Liver (tissue), 8 donors: ENCODE measurements at regions not wholly inside any gene's neighbourhood (a gene's known extent, or its start where the extent isn't known, plus 50 kb on each side); places are given as distances from the start of the nearest gene placed in this dataset.

ENCODE experiments used
- DNase-seq: peaks from one replicate; pipeline ENCODE4 v3.0.0-alpha.2; 2017; ENCODE audit warnings: low spot score
- H3K27ac ChIP-seq, 2 donors: one replicate each; pipeline ENCODE4 v1.7.0; 2013; ENCODE audit warnings: inconsistent platforms in 2 of 2, low read length in 2 of 2, control low read depth in 1 of 2, low read depth in 1 of 2, mild to moderate bottlenecking in 1 of 2
- H3K27me3 ChIP-seq, 4 donors: one replicate each; pipeline versions ENCODE4 v1.6.1 to v1.7.0; 2013; ENCODE audit warnings: low read length in 3 of 4, inconsistent platforms in 1 of 4, mild to moderate bottlenecking in 1 of 4, moderate library complexity in 1 of 4; ENCODE audit not compliant: control insufficient read depth in 4 of 4, insufficient read depth in 4 of 4
- H3K36me3 ChIP-seq, 4 donors: one replicate each; pipeline versions ENCODE4 v1.6.1 to v1.7.0; 2013; ENCODE audit warnings: low read length in 3 of 4, mild to moderate bottlenecking in 3 of 4, low read depth in 1 of 4, moderate library complexity in 1 of 4; ENCODE audit not compliant: control insufficient read depth in 4 of 4, insufficient read depth in 3 of 4
- H3K4me1 ChIP-seq, 4 donors: one replicate each; pipeline versions ENCODE4 v1.6.1 to v1.7.0; 2013; ENCODE audit warnings: low read length in 3 of 4, mild to moderate bottlenecking in 3 of 4, moderate library complexity in 1 of 4; ENCODE audit not compliant: control insufficient read depth in 4 of 4, insufficient read depth in 4 of 4
- H3K4me3 ChIP-seq, 3 donors: one replicate each; pipeline versions ENCODE4 v1.6.1 to v1.7.0; 2013; ENCODE audit warnings: low read length in 3 of 3, control low read depth in 1 of 3, low read depth in 1 of 3, mild to moderate bottlenecking in 1 of 3
- H3K9ac ChIP-seq, 2 donors: one replicate each; pipeline ENCODE4 v1.7.0; 2013; ENCODE audit warnings: low read length in 2 of 2, mild to moderate bottlenecking in 2 of 2, moderate library complexity in 2 of 2, control low read depth in 1 of 2, low read depth in 1 of 2
- H3K9me3 ChIP-seq, 4 donors: one replicate each; pipeline versions ENCODE4 v1.6.1 to v1.7.0; 2013; ENCODE audit warnings: low read length in 3 of 4; ENCODE audit not compliant: control insufficient read depth in 4 of 4
- EGR1 ChIP-seq, 2 donors: IDR thresholded peaks; 2 replicates each; pipeline ENCODE4 v1.6.1; 2016 to 2018; ENCODE audit warnings: antibody characterized with exemption in 2 of 2, low read depth in 2 of 2
- FOXA2 ChIP-seq: IDR thresholded peaks from 2 replicates; pipeline ENCODE4 v1.6.1; 2016; ENCODE audit warnings: antibody characterized with exemption
- HNF4A ChIP-seq, 2 donors: conservative IDR thresholded peaks; 2 replicates each; pipeline ENCODE4 v1.6.1; 2016; ENCODE audit warnings: antibody characterized with exemption in 2 of 2, mild to moderate bottlenecking in 2 of 2
- HNF4G ChIP-seq: IDR thresholded peaks from 2 replicates; pipeline ENCODE4 v1.6.1; 2016; ENCODE audit warnings: antibody characterized with exemption
- JUND ChIP-seq, 2 donors: IDR thresholded peaks; 2 replicates each; pipeline ENCODE4 v1.6.1; 2016; ENCODE audit warnings: antibody characterized with exemption in 2 of 2
- NR2F2 ChIP-seq: IDR thresholded peaks from 2 replicates; pipeline ENCODE4 v1.6.1; 2016; ENCODE audit warnings: antibody characterized with exemption
- RAD21 ChIP-seq, 2 donors: IDR thresholded peaks; 2 replicates each; pipeline ENCODE4 v1.6.1; 2016; ENCODE audit warnings: antibody characterized with exemption in 2 of 2, mild to moderate bottlenecking in 2 of 2
- RXRA ChIP-seq, 2 donors: IDR thresholded peaks; 2 replicates each; pipeline ENCODE4 v1.6.1; 2017 to 2018; ENCODE audit warnings: antibody characterized with exemption in 2 of 2, mild to moderate bottlenecking in 1 of 2
- SP1 ChIP-seq: IDR thresholded peaks from 2 replicates; pipeline ENCODE4 v1.6.1; 2018; ENCODE audit warnings: antibody characterized with exemption, mild to moderate bottlenecking
- TAF1 ChIP-seq: conservative IDR thresholded peaks from 2 replicates; pipeline ENCODE4 v1.6.1; 2016; ENCODE audit warnings: antibody characterized with exemption, mild to moderate bottlenecking
- WGBS: extraction: QIAGEN DNeasy Blood & Tissue Kit; methylation state at CpG from one replicate; pipeline ENCODE4 v1.1.7; 2013; 5-methylcytosine and 5-hydroxymethylcytosine counted together
- TF ChIP-seq, protein P1 (sequence below): fragments of 150-350 bp; IDR thresholded peaks from 2 replicates; pipeline ENCODE4 v1.5.1; 2017; ENCODE audit warnings: improper control_type of control experiment, low read depth, low read length; ENCODE audit not compliant: missing input control
- TF ChIP-seq, protein P2 (sequence below): IDR thresholded peaks from 2 replicates; pipeline ENCODE4 v1.6.1; 2016; ENCODE audit warnings: antibody characterized with exemption
- TF ChIP-seq, protein P3 (sequence below): IDR thresholded peaks from 2 replicates; pipeline ENCODE4 v1.6.1; 2016; ENCODE audit warnings: antibody characterized with exemption
- TF ChIP-seq, protein P4 (sequence below): IDR thresholded peaks from 2 replicates; pipeline ENCODE4 v1.6.1; 2016; ENCODE audit warnings: antibody characterized with exemption, mild to moderate bottlenecking
- TF ChIP-seq, protein P5 (sequence below): IDR thresholded peaks from 2 replicates; pipeline ENCODE4 v1.6.1; 2016; ENCODE audit warnings: antibody characterized with exemption
- donor health status: healthy.
- donor health status: healthy.
- donor health status: healthy.
- donor health status: healthy.
- donor health status: healthy.

DNA sequence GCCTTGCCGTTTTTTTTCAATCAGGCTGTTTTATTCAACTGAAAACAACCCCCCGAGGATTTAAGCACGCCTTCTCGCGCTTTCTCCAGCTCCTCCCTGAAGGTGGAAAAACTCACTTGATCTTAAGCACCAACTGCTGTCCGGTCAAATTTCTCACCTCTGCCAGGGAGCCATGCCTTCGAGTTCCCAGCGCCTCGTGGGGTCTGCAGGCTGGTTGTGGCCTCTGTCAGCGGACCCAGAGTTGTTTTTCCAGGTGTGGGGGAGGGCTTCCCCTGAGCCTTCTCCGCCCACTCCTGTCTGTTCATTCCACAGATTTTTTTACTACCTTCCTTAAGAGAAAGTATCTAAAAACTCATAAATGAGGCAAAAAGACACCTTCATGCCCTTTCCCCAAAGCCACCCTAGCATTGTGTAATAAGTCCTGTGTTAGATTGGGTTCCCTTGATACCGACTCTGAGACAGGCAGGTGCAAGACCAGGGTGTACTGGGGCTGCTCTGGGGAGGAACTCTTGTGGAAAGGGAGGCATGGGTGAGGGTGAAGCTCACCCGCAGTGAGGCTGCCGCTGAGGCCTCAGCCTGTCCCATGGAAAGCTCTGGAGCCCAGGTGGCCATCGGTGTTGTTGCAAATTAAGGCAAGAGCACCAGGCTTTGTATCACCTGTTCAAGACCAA lies 101.6 kb downstream of the AXIN2 start:
- Histone ChIP-seq H3K9me3 (no peaks in the 10 kb centered on the region), H3K27ac (no peak overlapping the region), H3K27me3 (peaks cover 0 to 5% (median 0%) of the 10 kb centered on the region in 4 donors), H3K9ac (no peak overlapping the region), H3K36me3 (no peaks in the 10 kb centered on the region), H3K4me1 (peaks cover 0 to 3% (median 0%) of the 10 kb centered on the region in 4 donors), H3K4me3 (no peak overlapping the region)
- WGBS, result 56% methylated on average over 15 of the region's 15 CpGs
- DNase-seq, result no peak
- TF ChIP-seq, protein P1, sequence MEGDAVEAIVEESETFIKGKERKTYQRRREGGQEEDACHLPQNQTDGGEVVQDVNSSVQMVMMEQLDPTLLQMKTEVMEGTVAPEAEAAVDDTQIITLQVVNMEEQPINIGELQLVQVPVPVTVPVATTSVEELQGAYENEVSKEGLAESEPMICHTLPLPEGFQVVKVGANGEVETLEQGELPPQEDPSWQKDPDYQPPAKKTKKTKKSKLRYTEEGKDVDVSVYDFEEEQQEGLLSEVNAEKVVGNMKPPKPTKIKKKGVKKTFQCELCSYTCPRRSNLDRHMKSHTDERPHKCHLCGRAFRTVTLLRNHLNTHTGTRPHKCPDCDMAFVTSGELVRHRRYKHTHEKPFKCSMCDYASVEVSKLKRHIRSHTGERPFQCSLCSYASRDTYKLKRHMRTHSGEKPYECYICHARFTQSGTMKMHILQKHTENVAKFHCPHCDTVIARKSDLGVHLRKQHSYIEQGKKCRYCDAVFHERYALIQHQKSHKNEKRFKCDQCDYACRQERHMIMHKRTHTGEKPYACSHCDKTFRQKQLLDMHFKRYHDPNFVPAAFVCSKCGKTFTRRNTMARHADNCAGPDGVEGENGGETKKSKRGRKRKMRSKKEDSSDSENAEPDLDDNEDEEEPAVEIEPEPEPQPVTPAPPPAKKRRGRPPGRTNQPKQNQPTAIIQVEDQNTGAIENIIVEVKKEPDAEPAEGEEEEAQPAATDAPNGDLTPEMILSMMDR, result no peak
- TF ChIP-seq, protein P2, sequence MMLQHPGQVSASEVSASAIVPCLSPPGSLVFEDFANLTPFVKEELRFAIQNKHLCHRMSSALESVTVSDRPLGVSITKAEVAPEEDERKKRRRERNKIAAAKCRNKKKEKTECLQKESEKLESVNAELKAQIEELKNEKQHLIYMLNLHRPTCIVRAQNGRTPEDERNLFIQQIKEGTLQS, result no peak
- TF ChIP-seq EGR1 (IDR thresholded peaks at IDR 0.05; ENCODE audit: low read depth in 2 of 2) (no peak), HNF4A (conservative IDR thresholded peaks at IDR 0.05) (no peak), NR2F2 (no peak), RXRA (IDR thresholded peaks at IDR 0.05) (no peak), SP1 (no peak), JUND (IDR thresholded peaks at IDR 0.05) (no peak), HNF4G (no peak), RAD21 (IDR thresholded peaks at IDR 0.05) (no peak), TAF1 (no peak), FOXA2 (no peak)
- TF ChIP-seq, protein P3, sequence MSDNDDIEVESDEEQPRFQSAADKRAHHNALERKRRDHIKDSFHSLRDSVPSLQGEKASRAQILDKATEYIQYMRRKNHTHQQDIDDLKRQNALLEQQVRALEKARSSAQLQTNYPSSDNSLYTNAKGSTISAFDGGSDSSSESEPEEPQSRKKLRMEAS, result no peak
- TF ChIP-seq, protein P4, sequence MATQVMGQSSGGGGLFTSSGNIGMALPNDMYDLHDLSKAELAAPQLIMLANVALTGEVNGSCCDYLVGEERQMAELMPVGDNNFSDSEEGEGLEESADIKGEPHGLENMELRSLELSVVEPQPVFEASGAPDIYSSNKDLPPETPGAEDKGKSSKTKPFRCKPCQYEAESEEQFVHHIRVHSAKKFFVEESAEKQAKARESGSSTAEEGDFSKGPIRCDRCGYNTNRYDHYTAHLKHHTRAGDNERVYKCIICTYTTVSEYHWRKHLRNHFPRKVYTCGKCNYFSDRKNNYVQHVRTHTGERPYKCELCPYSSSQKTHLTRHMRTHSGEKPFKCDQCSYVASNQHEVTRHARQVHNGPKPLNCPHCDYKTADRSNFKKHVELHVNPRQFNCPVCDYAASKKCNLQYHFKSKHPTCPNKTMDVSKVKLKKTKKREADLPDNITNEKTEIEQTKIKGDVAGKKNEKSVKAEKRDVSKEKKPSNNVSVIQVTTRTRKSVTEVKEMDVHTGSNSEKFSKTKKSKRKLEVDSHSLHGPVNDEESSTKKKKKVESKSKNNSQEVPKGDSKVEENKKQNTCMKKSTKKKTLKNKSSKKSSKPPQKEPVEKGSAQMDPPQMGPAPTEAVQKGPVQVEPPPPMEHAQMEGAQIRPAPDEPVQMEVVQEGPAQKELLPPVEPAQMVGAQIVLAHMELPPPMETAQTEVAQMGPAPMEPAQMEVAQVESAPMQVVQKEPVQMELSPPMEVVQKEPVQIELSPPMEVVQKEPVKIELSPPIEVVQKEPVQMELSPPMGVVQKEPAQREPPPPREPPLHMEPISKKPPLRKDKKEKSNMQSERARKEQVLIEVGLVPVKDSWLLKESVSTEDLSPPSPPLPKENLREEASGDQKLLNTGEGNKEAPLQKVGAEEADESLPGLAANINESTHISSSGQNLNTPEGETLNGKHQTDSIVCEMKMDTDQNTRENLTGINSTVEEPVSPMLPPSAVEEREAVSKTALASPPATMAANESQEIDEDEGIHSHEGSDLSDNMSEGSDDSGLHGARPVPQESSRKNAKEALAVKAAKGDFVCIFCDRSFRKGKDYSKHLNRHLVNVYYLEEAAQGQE, result no peak
- TF ChIP-seq, protein P5, sequence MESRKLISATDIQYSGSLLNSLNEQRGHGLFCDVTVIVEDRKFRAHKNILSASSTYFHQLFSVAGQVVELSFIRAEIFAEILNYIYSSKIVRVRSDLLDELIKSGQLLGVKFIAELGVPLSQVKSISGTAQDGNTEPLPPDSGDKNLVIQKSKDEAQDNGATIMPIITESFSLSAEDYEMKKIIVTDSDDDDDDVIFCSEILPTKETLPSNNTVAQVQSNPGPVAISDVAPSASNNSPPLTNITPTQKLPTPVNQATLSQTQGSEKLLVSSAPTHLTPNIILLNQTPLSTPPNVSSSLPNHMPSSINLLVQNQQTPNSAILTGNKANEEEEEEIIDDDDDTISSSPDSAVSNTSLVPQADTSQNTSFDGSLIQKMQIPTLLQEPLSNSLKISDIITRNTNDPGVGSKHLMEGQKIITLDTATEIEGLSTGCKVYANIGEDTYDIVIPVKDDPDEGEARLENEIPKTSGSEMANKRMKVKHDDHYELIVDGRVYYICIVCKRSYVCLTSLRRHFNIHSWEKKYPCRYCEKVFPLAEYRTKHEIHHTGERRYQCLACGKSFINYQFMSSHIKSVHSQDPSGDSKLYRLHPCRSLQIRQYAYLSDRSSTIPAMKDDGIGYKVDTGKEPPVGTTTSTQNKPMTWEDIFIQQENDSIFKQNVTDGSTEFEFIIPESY, result no peak
